ENCODE measurements at regions not wholly inside any gene's neighbourhood (a gene's known extent, or its start where the extent isn't known, plus 50 kb on each side); places are given as distances from the start of the nearest gene placed in this dataset.
A peak's percentile ranks its signal among the peaks of the same experiment; 100 is the strongest.

DNA sequence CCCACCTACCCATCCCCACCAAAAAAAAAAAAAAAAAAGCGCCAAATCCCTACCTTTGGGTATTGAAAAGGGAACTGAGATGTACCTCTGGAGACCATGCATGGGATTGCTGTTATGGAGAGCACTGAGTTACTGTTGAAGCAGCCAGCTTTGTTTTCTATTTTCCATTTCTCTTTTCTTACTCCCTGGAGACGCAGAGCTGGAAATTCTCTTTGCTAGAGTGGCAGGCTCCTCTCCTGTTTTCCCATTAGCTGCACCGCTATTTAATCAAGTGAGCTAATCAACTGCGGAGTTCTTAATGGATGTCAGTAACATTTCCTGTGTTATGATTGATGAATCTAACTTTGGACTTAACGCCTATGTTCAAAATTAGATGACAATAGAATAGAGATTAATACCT is 136.1 kb upstream of the LMCD1 start:
- no peak for DNase-seq

DNA sequence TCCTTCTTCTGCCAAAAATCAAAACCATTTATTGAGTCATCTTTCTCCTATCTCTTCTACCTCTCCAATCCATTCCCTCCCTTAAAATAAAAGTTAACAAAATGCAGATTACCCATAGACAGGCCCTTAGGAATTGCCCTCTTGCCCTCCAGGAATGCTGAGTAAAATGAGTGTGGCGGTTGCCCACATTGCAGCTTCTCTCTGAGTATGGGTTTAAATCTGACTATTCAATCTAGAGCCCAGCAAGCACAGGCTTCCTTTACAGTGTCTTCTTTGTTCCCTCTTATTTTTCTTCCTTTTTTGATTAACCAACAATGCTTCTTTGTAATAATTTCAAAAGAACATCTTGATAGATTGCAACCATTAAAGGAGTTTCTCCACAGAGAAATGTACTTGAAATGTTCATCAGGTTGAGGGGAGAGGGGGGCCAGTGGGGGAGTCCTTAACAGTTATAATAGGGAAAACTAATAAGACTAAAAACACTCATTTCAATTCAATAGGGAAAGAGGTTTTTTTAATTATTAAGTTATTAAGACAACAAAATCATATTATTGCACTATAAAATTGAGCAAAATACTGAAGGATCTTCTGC is 135.3 kb upstream of the LMCD1 start:
- no peak for DNase-seq

DNA sequence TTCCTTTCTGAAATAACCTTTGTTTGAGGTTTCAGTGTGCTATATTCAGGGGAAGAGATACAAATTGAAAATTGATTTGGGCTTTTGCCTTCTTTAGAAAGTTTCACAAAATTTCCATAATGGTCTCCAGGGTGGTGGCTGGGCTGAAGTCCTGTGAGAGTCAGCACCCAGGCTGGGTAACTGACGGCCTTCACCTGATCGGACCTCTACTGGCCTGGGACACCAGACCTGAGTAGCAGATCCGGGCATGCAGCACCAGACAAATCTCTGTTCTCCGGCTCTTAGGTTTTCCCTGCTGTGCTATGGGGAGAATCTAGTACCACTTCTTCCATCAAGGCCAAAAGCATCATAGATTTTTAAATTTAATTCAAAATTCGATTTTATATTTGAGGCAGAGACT is 133.0 kb upstream of the LMCD1 start:
- no peak for DNase-seq

DNA sequence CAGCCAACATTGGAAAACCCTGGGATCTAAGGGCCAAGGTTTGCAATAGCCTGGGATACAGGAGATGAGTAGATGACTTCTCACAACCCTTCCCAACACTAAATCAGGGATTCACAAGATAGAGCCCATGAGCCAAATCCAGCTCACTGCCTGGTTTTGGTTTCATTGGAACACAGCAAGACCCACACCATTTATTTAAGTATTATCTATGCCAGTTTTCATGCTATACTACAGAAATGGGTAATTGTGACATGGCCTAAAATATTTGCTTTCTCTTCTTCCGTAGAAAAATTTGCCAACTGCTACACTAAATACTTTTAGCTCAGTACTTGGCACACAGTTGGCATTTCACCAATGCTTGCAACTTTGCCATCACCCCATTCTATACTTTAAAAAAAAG is 132.0 kb upstream of the LMCD1 start:
- DNase-seq, result no peak

DNA sequence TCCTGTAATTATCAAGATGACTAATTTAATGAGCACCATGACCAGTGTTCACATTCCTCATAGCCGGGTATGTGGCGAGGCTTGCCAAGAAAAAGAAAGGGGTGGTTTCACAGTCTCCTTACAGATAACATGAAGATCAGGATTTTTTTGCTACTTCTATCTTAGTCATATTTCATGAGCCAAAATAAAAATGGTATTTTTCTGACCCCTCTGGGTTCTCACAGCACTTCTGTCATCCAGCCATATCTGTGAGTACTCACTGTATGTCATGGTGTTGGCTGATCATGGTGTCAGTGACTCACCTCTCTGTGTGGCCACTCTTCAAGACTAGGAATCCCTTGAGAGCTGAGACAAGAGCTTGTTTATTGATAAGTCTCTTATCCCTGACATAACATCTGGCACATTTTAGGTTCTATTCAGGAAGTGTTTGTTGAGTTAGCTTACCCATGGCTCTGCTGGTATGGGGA is 130.5 kb upstream of the LMCD1 start:
- peak; percentile 62 for DNase-seq

DNA sequence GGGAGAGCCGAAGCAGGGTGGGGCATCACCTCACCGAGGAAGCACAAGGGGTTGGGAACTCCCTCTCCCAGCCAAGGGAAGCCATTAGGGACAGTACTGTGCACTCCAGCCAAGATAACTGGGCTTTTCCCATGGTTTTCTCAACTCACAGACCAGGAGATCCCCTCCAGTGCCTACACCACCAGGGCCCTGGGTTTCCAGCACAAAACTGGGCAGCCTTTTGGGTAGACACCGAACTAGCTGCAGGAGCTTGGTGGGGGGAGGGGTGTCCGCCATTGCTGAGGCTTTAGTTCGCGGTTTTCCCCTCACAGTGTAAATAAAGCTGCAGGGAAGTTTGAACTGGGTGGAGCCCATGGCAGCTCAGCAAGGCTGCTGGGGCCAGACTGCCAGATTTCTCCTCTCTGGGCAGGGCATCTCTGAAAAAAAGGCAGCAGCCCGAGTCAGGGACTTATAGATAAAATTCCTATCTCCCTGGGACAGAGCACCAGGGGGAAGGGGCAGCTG is 129.6 kb upstream of the LMCD1 start:
- no peak for DNase-seq

DNA sequence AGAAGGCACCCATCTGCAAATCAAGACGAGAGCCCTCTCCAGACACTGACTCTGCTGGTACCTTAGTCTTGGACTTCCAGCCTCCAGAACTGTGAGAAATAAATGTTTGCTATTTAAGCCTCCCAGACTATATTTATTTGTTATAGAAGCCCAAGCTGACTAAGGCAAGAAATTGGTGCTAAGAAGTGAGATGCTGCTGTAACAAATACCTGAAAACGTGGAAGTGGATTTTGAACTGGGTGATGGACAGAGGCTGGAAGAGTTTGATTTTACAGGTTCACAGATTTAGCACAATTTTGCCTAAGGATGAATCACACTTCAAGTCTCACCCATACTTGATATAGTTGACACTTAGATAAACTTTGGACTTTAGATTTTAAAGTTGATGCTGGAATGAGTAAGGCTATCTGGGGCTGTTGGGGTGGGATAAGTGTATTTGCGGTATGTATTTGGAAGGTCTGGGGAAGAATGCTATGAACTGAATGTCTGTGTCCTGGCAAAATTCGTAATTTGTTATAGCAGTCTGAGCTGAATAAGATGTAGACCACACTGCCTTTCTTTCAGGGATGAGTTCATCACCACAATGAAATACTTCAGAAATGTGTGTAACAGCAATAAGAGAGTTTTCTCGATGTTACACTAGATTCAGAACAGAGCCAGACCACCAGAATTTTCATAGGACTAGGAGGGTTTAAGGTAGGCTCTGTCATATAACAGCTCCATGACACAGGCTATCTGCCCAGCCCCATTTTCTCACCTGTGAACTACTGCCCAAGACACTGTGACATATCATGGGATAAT is 120.5 kb upstream of the LMCD1 start:
- DNase-seq, result no peak

DNA sequence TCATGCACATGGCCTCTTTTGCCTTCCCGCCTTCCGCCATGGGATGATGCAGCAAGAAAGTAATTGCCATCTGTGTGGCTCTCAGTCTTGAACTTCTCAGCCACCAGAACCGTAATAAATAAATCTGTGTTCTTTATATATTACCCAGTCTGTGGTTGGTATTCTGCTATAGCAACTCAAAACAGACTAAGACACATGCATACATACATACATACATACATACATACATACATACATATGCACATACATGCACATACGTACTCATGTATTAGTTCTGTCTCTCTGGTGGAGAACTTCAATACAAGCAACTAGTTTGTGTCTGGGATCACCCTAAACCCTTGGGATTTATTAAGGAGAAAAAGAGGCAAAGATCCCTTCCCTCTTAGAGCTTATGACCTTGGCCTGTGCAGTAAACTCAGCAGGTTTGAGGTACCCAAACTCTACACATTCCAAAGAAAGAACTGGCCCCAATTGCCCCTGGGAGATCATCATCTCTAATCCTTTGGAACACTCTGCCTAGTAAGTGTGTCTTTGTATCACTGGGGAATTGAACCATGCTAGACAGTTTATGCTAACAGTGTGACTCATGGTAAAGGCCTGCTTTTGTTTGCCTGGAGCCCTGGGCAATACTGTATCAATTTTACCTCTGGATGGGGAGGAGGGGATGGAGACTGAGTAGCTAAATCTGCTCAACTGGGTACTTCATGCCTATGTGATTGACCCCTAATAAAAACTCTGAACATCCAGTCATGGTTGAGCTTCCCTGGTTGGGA is 115.6 kb upstream of the LMCD1 start:
- DNase-seq, result no peak

DNA sequence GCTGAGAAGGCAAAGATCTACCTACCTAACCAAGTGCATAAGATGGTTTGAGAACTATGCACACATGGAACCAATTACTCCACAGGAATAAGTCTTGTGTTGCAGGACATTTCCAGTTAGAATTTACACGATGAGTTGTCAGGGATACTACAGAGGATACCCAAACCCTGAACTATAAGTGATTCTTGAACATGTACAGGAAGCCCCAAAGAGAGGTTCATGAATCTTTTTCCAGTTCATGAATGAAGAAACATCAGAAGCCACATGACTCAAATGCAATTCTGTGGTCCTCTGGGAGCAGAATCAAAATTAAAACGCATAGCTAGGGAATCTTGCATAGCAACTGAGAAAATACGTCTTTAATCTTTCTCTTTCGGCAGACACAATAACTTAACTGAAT is 114.1 kb upstream of the LMCD1 start:
- DNase-seq, result no peak

DNA sequence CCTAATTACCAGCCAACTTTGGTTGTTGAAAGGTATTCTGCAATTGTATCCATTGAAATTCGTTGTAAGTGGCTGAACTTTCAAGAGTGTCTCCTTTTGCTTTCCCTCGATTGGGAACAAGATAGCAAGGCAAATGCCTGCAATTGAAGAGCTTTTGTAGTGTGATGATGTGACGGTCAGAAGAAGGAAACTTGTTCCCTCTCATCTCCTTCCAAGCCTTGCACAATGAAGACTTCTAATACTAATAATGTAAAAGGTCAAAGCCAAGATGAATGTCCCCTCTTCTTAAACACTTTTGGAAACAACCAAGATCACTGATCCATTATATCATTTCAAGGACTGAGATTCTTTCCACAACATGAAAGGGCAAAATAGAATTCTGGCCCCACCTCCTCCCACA is 101.9 kb upstream of the LMCD1 start:
- DNase-seq, result no peak

DNA sequence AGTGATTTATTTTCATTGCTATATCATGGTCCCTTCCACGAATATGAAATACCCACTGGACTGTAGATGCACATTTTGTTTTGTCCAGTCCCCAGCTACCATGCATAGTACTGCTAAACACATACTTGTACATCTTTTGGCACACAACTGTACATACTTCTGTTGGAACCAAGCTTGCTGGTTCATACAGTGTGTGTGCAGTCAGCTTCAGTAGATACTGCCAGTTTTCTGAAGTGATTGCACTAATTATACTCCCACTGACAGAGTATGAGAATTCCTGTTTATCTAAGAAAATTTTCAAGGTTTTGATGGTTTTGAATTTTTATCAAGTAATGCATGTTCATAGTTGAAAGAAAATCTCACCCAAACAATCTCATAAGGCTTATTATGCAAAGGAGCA is 100.7 kb upstream of the LMCD1 start:
- no peak for DNase-seq

DNA sequence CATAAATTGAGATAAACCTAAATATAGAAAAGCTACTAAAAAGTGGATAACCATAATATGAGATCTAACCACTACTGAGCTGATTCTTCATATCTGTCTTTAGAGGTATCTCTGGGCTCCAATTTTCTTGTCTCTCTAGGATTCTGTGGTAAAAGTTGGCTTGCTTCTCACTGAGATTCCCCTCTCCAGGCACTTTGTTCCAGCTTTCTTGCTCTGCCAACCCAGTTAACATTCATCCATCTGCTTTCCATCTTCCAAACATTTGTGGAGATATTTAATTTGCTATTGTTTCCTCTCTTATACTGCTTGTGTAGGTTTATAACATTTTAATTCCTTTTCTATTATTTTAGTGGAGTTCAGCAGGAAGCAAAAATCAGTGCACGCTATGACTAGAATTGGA is 97.6 kb upstream of the LMCD1 start:
- no peak for DNase-seq

DNA sequence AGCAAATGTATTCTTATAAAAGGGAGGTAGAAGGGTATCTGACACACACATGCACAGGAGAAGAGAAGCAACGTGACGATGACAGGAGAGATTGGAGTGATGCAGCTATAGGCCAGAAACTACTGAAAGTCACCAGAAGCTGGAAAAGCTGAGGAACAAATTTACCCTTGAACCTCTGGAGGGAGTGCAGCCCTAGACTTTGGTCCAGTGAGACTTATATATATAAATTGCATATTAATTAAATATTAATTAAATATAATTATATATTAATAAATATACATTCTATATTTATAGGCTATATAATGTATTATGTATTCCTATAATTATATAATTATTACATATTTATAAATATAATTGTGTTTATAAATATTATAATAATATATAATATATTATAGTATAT is 96.5 kb upstream of the LMCD1 start:
- no peak for DNase-seq

DNA sequence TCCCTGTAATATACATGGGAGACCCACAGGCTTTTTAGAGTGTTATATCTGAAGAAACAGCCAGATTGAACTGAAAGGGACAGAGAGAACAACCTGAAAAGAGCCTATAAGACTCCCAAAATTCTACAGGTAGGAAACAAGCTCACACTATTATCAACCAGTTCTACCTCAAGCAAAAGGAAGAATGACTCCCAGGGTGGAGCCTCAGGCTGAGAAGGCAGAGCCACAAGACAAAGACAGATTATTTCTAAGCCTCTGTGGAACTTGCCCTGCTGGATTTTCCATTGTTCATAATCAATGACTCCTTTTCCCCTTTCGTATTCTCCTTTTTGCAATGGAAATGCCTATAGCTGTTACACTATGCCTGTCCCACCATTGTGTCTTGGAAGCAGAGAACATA is 95.1 kb upstream of the LMCD1 start:
- no peak for DNase-seq

DNA sequence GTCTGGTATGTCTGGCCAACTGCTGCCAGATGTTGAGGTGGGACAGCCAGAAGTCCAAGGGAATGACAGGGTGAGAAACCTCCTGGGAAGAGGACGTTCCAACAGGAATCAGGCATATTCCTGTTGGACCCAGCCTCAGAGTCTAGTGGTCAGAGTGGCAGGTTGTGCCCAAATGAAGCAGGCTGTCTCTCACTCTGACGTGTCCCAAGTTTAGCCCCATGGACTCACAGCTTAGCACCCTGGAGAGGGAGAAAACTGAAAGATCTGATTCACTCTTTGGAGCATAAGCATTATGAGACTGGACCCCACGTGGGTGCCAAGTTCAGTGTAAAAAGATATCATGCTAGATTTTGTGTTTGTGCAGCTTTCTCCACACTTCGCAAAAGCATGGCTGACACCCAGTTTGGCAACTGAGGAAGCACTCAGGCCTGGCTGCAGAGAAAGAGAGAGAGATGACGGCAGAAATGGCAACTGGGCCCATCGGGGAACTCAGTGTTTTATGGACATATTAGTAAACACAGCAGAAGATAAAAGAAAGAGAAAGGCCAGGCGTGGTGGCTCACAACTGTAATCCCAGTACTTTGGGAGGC is 88.2 kb upstream of the LMCD1 start:
- DNase-seq, result no peak

DNA sequence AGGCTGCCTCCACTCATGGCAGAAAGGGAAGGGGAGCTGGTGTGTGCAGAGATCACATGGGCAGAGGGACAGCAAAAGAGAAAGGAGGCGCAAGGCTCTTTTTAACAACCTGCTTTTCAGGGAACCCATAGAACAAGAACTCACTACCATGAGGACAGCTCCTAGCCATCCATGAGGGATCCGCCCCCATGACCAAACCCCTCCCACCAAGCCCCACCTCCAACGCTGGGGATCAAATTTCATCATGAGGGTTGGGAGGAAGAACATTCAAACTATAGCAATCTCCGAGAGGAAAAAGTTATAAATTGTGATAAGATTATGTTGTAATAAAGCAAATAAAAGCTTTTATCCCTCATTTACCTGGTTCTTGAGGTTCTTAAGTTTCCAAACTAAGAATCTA is 84.7 kb upstream of the LMCD1 start:
- no peak for DNase-seq

DNA sequence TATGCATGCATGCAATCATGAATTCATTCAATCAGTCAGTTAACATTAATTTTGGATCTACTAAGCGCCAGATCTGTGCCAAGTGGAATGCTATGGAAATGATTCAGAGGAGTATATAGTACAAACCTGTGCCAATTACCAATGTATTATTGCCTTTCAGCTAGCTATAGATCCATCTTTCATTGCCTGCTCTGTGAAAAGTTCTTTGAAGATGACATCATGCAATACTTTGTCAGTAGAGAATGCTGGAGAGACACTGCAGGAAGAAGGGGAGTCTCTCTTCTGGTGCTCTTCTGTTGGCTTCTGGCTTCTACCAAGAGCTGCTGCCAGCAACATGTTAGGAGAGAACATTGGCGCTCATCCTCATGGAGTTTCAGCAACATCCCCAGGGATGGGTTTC is 81.0 kb upstream of the LMCD1 start:
- no peak for DNase-seq

DNA sequence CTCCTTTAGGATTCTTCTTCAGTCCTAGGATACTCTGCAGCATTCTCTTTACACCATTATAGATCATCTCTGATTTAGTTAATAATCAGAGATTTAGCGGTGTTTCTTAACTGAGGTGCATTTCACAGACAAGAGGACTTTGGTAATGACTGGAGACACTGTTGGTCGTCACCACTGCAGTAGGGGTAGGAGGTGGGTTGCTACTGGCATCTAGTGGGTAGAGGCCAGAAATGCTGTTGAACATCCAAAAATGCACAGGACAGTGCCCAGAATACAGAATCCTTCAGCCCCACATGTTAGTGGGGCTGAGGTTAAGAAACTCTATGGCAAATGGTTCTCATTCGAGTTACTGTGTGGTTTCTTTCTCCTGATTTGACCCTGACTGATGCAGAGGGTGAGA is 80.4 kb upstream of the LMCD1 start:
- DNase-seq, result no peak

DNA sequence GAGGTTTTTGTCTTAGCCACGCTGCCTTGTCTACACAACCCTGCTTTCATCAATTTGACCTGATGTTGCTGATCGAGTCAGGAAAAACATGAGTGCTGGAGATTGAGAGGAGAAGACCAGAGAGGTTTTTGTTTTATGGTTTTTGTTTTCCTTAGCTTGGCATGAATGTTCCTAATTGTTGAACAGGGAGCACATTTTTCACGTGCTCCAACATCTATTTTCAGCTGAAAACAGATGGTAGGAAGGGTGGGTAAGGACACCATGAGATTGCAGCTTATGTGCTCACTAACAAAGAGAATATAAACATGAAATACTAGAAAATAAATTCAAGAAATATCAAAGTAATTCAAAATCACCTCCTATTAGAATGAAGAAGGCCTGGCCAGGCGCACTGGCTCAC is 79.9 kb upstream of the LMCD1 start:
- no peak for DNase-seq

DNA sequence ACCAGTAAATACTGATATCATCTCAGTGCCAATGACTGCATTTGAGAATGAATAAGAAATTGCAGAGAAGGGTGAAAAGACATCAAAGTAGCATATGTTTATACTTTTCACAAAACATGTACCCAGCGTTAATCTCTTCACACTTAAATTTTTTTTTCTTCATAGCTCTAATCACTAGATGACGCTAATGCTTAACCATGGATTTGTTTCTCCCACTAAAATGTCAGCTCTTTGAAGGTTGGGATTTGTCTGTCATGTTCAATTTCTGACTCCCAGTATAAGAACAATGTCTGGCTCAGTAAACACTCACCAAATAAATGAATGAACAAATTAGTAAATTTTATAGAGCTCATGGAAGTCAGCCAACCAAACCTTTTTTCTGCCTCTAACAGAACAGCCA is 78.3 kb upstream of the LMCD1 start:
- DNase-seq, result no peak

DNA sequence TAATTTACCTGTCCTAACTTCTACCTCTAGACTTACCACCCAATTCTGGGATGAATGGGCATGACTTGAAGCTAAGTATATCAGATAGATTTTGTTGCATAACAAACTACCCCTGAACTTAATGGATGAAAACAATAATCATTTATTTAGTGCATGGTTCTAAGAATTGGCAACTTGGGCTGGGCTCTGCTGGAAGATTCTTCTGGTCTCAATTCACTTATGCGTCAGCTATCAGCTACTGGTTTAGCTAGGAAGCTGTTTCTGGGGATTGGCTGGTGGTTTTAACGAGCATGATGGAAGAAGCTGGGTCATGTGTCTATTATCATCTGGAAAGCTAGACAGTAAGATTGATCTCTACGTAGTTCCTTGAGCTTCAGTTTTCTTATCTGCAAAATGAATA is 77.3 kb upstream of the LMCD1 start:
- DNase-seq, result no peak

DNA sequence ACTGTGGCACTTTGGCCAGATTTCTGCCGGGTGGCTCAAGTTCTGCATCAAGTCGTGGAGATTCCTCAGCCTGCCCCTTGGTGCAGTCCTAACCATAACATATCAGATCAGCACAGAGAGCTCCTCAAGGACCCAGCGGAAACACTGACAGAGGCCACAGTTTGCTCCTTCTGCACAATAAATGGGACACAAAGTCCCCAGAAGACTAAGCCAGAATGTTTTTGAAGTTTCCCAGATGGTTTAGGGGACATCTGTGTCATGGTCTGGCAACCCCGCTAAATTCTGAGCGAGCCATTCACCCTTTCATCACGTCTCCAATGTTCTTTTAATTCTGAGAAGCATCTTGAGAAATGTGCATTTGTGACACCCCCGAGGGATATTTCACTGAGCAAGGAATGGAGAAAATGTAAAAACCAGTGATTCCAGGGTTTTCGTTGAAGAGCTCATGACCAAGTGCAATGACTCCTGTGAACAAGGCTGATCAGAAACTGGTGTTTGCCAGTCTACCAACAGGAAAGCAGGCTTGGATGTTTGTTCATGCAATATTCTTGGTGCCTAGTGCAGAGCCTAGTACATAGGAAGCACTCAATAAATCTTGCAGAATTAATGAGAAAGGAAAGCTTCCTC is 64.8 kb upstream of the LMCD1 start:
- no peak for DNase-seq

DNA sequence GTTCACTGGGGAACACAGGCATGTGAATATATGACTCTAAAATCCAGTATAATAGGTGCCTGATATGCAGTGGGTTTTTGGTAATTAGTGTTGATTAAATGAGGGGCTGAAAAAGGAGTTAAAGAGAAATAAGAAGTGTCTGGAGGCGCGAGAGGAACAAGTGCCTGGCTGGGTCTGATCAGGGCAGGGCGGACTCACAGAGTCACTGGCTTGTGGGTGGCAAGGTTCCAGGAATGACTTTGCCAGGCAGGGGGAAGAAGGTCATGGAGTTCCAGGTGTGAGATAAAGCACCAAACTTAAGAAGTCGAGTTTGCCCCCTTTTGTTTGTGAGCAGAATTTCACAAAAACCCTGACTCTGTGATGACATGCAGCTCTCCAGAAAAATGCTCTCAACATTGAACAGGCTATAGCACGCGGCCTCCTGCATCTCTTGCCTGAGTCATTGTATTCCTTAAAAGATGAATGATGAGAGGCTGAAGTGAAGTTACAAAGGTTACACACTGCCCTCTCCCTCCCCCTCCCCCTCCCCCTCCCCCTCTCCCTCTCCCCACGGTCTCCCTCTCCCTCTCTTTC is 63.0 kb upstream of the LMCD1 start:
- no peak for DNase-seq

Data from NCI-H524 treated with DMSO at 0.1 percent for 48 hours (cell line).